NCI-H345 treated with DMSO at 0.1 percent for 48 hours (cell line): ENCODE measurements at regions not wholly inside any gene's neighbourhood (a gene's known extent, or its start where the extent isn't known, plus 50 kb on each side); places are given as distances from the start of the nearest gene placed in this dataset.

ENCODE experiments used
- DNase-seq: peaks from one replicate; lab custom pipeline; 2025; ENCODE audit not compliant: unreplicated experiment; lab: John Stamatoyannopoulos, UW

GRCh38 chr13:40161931-40162330, 504.5 kb downstream of the FOXO1 start:
- no peak for DNase-seq

GRCh38 chr13:40163066-40164000, 503.1 kb downstream of the FOXO1 start:
- DNase-seq, result no peak

- DNase-seq, result no peak
Measured at GRCh38 chr13:40164133-40164532, 502.3 kb downstream of the FOXO1 start.

DNA sequence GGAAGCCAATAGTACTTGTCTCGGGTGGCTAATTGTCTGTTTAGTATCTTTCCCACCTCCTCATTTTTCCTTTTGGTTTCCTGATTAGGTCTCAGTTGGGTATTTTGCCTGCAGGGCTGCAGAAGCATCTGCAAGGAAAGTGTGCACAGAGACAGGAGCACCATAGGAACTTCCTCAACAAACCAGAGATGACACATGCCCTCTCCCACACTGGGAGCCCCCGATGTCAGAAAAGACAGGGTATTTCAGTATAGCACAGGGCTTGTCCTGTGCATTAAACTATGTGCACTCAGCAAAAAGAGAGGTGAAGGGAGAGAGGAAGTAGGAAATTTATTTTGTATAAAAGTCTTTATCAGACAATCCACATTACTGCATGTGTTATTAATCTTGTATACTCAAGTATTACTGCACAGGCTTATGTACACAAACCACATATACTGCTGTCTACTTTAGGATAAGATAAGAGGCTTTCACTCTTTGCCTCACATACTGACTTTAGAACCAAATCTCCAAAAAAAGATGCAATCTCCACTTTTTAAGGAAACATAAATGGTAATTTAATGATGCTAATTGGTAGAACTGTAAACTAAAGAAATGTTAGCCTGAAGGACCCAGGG, 501.0 kb downstream of the FOXO1 start:
- no peak for DNase-seq

DNA sequence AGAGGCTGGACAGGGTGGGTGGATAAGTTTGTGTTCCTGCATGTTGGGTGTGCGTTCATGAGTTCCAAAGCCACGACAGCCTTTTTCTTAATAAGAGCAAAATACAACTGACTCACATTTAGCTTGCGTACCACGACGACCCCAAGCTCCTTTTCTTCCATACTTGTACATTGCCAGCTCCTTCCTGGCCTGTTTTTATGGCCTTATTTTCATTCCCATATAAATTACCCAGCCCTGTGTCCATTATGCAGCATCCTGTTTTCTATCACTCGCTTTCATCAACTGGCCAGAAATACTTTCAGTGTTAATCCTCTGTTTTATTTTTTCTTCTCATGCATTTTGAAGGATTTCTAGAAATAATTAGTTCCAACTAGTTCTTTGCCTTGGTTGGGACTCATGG, 499.1 kb downstream of the FOXO1 start:
- DNase-seq, result no peak

DNA sequence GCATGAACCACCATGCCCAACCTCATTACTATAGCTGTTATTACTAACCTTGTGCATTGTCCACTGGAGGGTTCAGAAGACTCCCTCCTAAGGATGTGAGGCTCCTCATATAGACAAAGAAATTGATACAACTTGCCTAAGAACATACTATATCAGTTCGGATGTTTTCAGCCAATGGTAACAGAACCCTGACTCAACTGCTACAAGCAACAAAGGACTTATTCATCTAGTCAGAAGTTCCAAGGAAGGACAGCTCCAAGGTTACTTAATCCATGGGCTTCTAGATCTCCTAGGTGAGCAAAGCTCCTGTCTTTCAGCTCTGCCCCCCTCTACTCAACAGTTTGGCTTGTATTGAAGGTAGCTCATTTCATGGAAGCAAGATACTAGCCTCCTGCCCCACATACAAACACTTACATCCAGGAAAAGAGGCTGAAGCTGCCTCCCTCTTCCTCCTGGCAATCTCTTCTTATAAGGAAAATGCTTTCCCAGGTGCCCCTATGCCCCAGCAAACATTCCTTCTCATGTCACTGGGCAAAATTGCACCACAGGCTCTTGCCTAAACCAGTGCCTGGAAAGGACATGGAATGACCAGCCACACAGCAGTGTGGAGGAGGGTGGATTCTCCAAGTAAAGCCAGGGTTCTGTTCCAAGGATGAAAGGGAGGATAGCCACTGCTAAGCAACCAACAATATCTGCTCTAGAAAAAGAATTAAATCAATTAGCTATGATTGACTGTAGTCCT, 497.8 kb downstream of the FOXO1 start:
- DNase-seq, result no peak

DNA sequence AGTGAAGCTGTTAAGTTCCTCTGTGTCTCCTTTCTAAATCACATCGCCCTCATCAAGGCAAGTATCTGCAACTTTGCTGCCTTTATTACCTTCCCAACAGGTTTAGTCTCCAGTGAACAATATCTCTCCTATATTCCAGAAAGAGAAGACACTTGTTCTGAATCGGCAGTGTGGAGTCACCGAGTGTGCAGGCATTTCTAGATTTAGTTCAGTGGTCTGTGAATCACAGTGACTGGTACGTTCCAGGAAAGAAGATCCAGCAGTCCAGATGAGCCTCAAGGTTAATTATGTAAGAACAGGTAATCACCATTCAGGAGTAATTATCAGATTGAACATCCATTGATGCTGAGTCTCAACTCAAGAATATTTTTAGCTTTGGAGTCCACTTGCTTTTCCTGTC, 497.0 kb downstream of the FOXO1 start:
- no peak for DNase-seq

- no peak for DNase-seq
Measured at GRCh38 chr13:40170091-40170490, 496.4 kb downstream of the FOXO1 start.

DNA sequence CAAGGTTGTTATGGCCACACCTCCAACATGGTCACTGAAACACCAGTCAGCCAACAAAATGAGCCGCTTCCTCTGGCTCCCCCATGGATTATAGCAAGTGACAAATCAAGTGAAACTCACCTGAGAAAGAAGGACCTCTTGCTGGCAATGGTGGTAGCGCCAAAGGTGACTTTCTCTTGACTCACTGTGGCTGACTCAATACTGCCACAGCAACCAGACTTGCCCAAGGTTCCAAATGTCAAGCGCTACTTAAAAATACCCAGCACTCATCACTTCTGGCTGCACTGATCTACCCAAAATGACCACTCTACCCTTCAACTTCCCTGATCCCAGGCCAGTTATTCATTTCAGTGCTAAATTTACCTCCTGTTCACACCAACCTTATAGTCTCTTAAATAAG, 495.5 kb downstream of the FOXO1 start:
- no peak for DNase-seq

DNA sequence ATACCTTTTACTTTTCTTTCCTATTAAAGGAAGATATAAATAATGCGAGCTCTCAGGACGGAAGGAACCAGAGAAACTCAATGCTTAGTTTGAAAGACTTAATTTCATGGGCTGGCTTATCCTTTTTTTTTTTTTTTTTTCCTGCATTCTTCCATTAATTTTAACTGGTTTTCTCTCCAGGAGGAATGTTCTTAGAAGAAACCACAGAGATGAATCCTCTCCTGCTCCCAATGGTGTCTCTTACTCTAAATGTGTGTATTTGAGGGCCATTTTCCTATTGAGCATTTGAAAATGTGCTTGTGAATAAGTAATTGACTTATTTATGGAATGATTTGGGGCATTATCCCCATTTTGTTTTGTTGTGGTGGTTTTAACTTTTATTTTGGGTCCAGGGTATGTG, 494.9 kb downstream of the FOXO1 start:
- no peak for DNase-seq

DNA sequence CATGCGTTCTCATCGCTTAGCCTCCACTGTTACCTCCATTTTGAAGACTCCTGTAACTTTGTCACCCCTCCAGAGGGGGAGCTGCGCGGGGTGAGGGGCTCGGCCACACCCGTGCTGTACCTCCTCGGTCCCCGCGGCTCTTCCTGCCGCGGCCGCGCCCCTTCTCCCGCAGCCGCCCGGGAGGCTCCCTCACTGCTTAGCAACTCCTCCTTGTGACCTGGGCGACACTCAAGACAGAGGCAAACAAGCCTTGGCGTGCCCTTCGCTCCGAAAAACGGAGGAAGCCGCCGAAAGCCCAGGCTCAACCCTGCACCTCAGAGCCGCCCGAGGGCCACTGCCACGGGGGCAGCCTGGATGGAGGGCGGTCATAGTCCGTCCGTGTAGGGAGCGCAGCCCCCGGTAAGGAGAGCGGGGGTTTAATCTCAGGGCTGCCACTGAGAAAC, 494.3 kb downstream of the FOXO1 start:
- no peak for DNase-seq

GRCh38 chr13:40172878-40173277, 493.6 kb downstream of the FOXO1 start:
- no peak for DNase-seq

DNA sequence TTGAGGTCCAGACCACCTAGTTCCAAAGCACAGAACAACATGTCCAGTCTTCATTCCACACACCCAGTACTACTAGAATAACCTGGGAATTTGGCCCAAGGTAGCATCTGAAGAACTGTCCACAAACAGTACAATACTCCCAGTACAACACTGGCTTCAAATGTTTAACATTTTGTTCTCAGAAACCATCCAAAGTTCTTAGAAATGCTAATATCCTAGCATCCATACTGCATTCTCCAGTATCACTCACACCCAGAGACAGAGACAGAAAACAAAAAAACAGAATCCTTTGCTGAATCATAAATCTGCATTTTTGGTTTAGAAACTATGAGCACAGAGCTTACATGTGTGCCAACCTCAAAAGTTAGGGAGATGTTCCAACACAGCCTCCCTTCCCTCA, 490.8 kb downstream of the FOXO1 start:
- no peak for DNase-seq

DNA sequence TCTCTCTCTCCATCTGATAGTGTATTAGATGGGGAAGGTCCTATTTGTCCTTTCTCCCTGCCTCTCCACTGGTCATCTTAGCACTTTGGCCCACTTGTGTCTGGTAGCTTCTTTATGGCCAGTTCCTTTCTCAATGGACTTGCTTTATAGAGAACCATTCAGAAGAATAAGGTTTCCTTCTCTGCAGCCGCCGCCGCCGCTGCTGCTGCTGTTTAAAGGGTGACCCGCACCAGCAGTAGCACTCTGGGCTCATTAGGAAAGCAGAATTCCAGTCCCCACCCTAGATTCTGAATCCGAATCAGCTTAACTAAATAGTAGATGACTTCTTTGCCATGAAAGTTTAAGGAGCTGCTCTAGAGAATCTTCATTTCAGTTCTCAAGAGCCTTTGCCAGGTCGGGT, 490.2 kb downstream of the FOXO1 start:
- no peak for DNase-seq

GRCh38 chr13:40178130-40178529, 488.3 kb downstream of the FOXO1 start:
- DNase-seq, result no peak

GRCh38 chr13:40179445-40180281, 486.8 kb downstream of the FOXO1 start:
- no peak for DNase-seq

- no peak for DNase-seq
Measured at GRCh38 chr13:40180776-40181175, 485.7 kb downstream of the FOXO1 start.

GRCh38 chr13:40181203-40181845, 485.1 kb downstream of the FOXO1 start:
- no peak for DNase-seq

DNA sequence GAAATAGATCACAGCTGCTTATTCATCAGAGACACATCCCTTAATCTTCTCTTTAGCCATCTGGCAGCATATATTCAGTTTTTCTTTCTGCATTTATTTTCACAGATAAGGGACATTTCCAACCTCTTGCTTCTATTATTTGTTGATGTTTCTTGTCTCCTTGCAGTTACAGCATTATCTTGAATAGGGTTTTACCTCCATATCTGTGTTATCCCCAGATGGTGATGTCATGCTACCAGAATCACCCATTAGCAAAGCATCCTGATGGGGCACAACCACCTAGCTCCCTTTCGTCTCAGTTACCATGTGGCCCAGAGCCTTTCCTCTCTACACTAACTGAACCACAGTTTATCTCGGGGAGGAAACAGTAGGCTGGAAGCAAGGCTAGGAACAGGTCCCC, 483.9 kb downstream of the FOXO1 start:
- DNase-seq, result no peak

DNA sequence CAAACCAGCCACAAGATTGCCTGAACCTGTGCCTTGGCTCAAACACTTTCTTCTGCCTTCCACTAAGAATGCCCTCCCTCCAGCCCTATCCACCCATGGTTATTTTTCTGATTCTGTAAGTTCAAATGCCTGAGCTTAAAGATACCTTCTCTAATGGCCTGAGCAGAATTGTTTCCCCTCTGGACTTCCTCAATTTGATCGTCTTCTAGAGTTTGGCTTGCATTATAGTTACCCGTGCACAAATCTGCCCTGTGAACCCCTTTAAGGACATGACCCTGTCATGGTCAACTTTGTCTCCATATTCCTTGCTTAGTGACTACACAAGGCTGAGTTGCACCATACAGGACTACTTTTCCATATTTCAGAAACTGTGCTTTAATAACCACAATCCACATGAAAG, 481.0 kb downstream of the FOXO1 start:
- no peak for DNase-seq
